Body of pancreas (tissue), 4 donors: ENCODE measurements at regions not wholly inside any gene's neighbourhood (a gene's known extent, or its start where the extent isn't known, plus 50 kb on each side); places are given as distances from the start of the nearest gene placed in this dataset.

Experiments used
- ATAC-seq: fragments of 150-250 bp; one replicate; pipeline ENCODE4 v1.9.1; 2016
- DNase-seq, 4 donors: peaks; one replicate each; pipeline ENCODE4 v3.0.0-alpha.2; 2019
- H3K27ac ChIP-seq, 4 donors: fragments of 200-600 bp; sonication (generic); 1 replicate in 3 of 4; 2 replicates in 1 of 4; pipeline versions ENCODE4 v1.5.1 to v1.6.1; 2016 to 2019; ENCODE audit warnings: mild to moderate bottlenecking in 1 of 4, mixed read lengths in 1 of 4, moderate library complexity in 1 of 4
- H3K27me3 ChIP-seq, 2 donors: fragments of 200-600 bp; sonication (generic); one replicate each; pipeline ENCODE4 v1.6.0; 2016; ENCODE audit warnings: mild to moderate bottlenecking in 1 of 2
- H3K36me3 ChIP-seq, 2 donors: fragments of 200-600 bp; sonication (generic); replicated peaks in 1 of 2; 2 replicates each; pipeline ENCODE4 v1.5.1; 2016; ENCODE audit warnings: low read depth in 2 of 2; ENCODE audit not compliant: insufficient read depth in 1 of 2
- H3K4me1 ChIP-seq: fragments of 200-600 bp; sonication (generic); one replicate; pipeline ENCODE4 v1.6.0; 2016
- H3K4me3 ChIP-seq, 2 donors: fragments of 200-600 bp; sonication (generic); 1 replicate in 1 of 2; 2 replicates in 1 of 2; pipeline ENCODE4 v1.5.1; 2016 to 2019
- H3K9me3 ChIP-seq, 3 donors: fragments of 200-600 bp; sonication (generic); 1 replicate in 2 of 3; 2 replicates in 1 of 3; pipeline ENCODE4 v1.5.1; 2016
- POLR2A ChIP-seq, 3 donors: fragments of 450-650 bp; IDR thresholded peaks; one replicate each; pipeline ENCODE4 v1.6.1; 2016; ENCODE audit warnings: antibody characterized with exemption in 3 of 3, mild to moderate bottlenecking in 2 of 3
- WGBS, 2 donors: methylation state at CpG; one replicate each; pipeline ENCODE4 v1.1.5; 2017; 5-methylcytosine and 5-hydroxymethylcytosine counted together
- intact Hi-C: fragments of 100-400 bp; cut with DNase I; formaldehyde crosslinking; loops from one replicate; pipeline ENCODE4 v1.15.1; 2023
- TF ChIP-seq, protein P1 (sequence below), 7 experiments: fragments of 450-650 bp in 4 of 7; fragments of 200-600 bp in 3 of 7; sonication (generic) in 3 of 7; IDR thresholded peaks; one replicate each; pipeline ENCODE4 v1.5.1; 2016 to 2019; ENCODE audit warnings: antibody characterized with exemption in 7 of 7

DNA sequence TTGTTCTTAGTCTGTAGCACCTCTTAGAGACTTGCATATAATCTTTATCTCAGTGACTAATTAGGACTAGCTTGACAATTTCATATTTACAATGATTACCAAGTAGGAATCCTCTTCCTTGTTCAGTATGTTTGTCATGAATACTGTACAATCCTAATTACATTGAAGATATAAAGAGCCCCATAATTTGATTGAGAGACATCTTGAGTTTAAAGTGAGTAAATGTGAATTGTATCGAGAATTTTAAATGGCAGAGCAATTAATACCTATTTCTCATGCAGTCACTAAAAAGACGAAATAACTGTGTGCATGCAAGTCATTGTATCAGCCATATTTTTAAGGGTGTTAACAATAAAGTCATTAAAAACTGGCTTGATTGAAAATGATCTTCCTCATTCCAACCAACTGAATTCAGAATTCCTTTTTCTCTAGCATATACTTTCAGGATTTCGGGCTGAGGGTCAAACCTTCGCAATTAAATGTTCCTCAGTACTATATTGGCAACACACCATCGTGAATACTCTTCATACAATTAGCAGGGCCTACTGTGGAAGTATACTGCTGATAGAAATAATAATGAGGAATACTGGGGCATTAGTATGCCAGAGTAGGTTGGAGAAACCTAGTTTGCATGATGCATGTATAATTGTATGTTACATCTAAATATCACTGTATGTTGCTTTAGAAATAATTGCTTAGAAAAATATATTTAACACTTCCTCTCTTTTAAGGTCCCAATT, 284.7 kb upstream of the TMEM161B start:
- 66 to 74% methylated on average over 5 of the region's 5 CpGs for WGBS, 2 donors
- no peaks in the 10 kb centered on the region for H3K36me3 ChIP-seq
- TF ChIP-seq POLR2A (IDR thresholded peaks at IDR 0.05): no peak
- TF ChIP-seq, protein P1, sequence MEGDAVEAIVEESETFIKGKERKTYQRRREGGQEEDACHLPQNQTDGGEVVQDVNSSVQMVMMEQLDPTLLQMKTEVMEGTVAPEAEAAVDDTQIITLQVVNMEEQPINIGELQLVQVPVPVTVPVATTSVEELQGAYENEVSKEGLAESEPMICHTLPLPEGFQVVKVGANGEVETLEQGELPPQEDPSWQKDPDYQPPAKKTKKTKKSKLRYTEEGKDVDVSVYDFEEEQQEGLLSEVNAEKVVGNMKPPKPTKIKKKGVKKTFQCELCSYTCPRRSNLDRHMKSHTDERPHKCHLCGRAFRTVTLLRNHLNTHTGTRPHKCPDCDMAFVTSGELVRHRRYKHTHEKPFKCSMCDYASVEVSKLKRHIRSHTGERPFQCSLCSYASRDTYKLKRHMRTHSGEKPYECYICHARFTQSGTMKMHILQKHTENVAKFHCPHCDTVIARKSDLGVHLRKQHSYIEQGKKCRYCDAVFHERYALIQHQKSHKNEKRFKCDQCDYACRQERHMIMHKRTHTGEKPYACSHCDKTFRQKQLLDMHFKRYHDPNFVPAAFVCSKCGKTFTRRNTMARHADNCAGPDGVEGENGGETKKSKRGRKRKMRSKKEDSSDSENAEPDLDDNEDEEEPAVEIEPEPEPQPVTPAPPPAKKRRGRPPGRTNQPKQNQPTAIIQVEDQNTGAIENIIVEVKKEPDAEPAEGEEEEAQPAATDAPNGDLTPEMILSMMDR (IDR thresholded peaks at IDR 0.05): no peak
- ATAC-seq (no peak), DNase-seq (no peak)
- intact Hi-C loops: no loop called here
- no peaks in the 10 kb centered on the region for H3K27me3 ChIP-seq
- no peak overlapping the region for H3K27ac ChIP-seq
- H3K4me1 ChIP-seq: no peaks in the 10 kb centered on the region
- no peak overlapping the region for H3K4me3 ChIP-seq
- H3K9me3 ChIP-seq: no peaks in the 10 kb centered on the region

DNA sequence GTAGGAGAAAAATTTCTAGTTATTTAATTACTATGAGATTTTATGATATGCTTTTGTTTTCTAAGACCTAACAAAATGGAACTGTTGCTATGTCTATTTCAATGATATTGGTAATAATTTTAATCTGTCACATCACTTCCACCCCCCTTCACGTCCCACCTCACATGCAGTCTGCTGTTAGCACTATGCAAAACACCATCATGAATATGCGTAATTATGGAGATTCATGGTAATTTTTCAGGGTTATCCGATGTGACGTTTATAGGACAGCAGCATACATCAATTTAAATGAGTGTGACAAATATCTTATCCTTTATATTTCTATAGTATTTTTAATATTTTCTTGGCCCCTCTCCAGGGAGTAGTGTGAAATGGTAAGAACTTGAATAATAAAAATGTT, 283.8 kb upstream of the TMEM161B start:
- DNase-seq (no peak), ATAC-seq (no peak)
- Histone ChIP-seq H3K27ac (no peak overlapping the region), H3K4me1 (no peaks in the 10 kb centered on the region), H3K9me3 (no peaks in the 10 kb centered on the region), H3K4me3 (no peak overlapping the region), H3K36me3 (no peaks in the 10 kb centered on the region), H3K27me3 (no peaks in the 10 kb centered on the region)
- WGBS, 2 donors: 39 to 58% methylated on average over 4 of the region's 4 CpGs
- intact Hi-C loops: no loop called here
- TF ChIP-seq, protein P1 (IDR thresholded peaks at IDR 0.05): no peak
- no peak for TF ChIP-seq POLR2A (IDR thresholded peaks at IDR 0.05)

DNA sequence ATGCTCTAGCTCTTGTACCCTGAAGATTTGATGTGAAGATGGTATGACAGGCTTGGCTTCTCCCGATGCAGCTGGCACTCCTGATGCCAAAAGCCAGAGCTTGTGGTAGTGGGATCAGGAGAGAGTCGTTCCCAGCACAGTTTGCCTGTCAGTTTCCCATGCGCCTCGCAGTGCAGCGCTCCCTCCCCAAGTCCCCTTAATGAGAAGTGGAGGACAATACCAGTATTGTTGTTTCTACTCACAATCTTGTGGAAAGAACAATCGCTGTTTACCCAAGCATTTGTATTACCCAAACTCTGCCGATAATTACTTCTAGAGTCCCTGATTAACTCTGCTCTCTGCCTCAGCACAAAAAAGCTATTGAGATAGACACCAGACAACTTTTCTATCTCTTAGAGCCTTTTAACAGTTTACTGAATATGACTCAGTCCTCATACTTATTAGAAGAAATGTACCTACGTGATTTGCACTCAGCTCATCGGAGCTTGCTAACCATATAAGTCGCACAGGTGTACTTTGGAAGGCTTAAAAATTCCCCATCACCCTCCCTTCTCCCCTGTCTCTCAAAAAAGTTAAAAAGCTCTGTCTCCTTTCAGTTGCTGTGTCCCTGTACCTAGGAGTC, 283.2 kb upstream of the TMEM161B start:
- ATAC-seq (no peak), DNase-seq (no peak)
- intact Hi-C loops: no loop called here
- H3K9me3 ChIP-seq: no peaks in the 10 kb centered on the region
- TF ChIP-seq, protein P1 (IDR thresholded peaks at IDR 0.05): no peak
- TF ChIP-seq POLR2A (IDR thresholded peaks at IDR 0.05): no peak
- no peaks in the 10 kb centered on the region for H3K4me1 ChIP-seq
- no peaks in the 10 kb centered on the region for H3K27me3 ChIP-seq
- 14 to 18% methylated on average over 10 of the region's 10 CpGs for WGBS, 2 donors
- no peaks in the 10 kb centered on the region for H3K36me3 ChIP-seq
- no peak overlapping the region for H3K4me3 ChIP-seq
- H3K27ac ChIP-seq: no peak overlapping the region

DNA sequence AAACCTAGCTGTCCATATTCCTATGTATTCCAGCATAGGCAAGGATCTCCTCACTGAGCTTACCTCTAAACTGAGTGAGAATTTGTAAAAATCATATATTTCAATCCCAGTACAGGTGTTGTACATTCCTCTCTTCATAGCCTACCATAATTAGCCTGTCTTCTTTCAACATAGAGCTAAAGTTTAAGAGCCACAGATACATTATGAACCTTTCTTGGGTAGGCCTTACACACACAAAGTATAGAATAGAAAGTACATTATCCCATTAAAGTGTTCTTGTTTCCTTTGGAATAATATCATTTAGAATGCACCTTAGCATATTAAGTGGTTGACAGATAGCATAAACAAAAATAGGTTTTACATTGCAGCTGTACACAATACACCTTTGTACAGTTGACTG, 282.1 kb upstream of the TMEM161B start:
- intact Hi-C loops: no loop called here
- no peaks in the 10 kb centered on the region for H3K36me3 ChIP-seq
- no peaks in the 10 kb centered on the region for H3K27me3 ChIP-seq

More for the DNA sequence above, 282.1 kb upstream of the TMEM161B start:
- Histone ChIP-seq H3K27ac (no peak overlapping the region), H3K4me3 (no peak overlapping the region), H3K4me1 (no peaks in the 10 kb centered on the region), H3K9me3 (no peaks in the 10 kb centered on the region)
- TF ChIP-seq POLR2A (IDR thresholded peaks at IDR 0.05): no peak
- TF ChIP-seq, protein P1 (IDR thresholded peaks at IDR 0.05): no peak
- ATAC-seq (no peak), DNase-seq (no peak)
